ENCODE measurements at regions not wholly inside any gene's neighbourhood (a gene's known extent, or its start where the extent isn't known, plus 50 kb on each side); places are given as distances from the start of the nearest gene placed in this dataset.

GRCh38 chr14:62308891-62309290 lies 546.7 kb downstream of the SNAPC1 start:
- Mint-ChIP-seq H3K4me1 (peaks cover 5 to 6% of the 10 kb centered on the region in 2 experiments), H3K36me3 (ENCODE audit: insufficient read depth in 1 of 3, low read depth in 3 of 3) (no peaks in the 10 kb centered on the region), H3K27ac (no peak overlapping the region), H3K4me3 (no peak overlapping the region), H3K9me3 (no peaks in the 10 kb centered on the region), H3K27me3 (ENCODE audit: low read depth) (no peaks in the 10 kb centered on the region)
- peaks cover 3% of the 10 kb centered on the region; the same call in 1 of the 2 replicates for H3K4me1 ChIP-seq (ENCODE audit: insufficient read depth, low read length)
- no peak overlapping the region for H3T11ph ChIP-seq (ENCODE audit: low read length)
- no CpG with 5 or more reads among the region's 4 CpGs for WGBS (ENCODE audit: extremely low coverage, insufficient read length, low lambda C conversion rate)
- no peaks in the 10 kb centered on the region for H3K79me1 ChIP-seq (ENCODE audit: insufficient read depth, low read depth, low read length, poor library complexity, severe bottlenecking)
- H3K4me2 ChIP-seq (ENCODE audit: insufficient read depth, insufficient read length, low read length) = no peak overlapping the region
- no peak overlapping the region for H4K8ac ChIP-seq (replicated peaks; ENCODE audit: insufficient read length, low read depth, low read length)
- H3K14ac ChIP-seq (ENCODE audit: insufficient read depth, low read length) = no peak overlapping the region
- no peak for DNase-seq
- H3K9me3 ChIP-seq (ENCODE audit: control insufficient read depth, low read depth, low read length) = no peaks in the 10 kb centered on the region
- H3K23me2 ChIP-seq (ENCODE audit: insufficient read length, low read depth, low read length, poor library complexity, severe bottlenecking) = no peaks in the 10 kb centered on the region
- no peaks in the 10 kb centered on the region for H3K79me2 ChIP-seq (ENCODE audit: insufficient read depth, low read length)
- no peak overlapping the region for H3K27ac ChIP-seq (ENCODE audit: insufficient read length, low read depth, low read length)
- H3K23ac ChIP-seq (ENCODE audit: insufficient read length, low read depth, low read length) = no peak overlapping the region
- H4K91ac ChIP-seq (ENCODE audit: insufficient read length, low read depth, low read length) = no peak overlapping the region
- no peaks in the 10 kb centered on the region for H4K20me1 ChIP-seq (ENCODE audit: control insufficient read depth, insufficient read depth, insufficient read length)
- no peak overlapping the region for H3K56ac ChIP-seq (ENCODE audit: insufficient read length, low read depth, low read length)
- no peak overlapping the region for H2AFZ ChIP-seq (ENCODE audit: low read length)
- no peak overlapping the region for H2BK5ac ChIP-seq (ENCODE audit: insufficient read length, low read length)
- no peak overlapping the region for H2BK12ac ChIP-seq (ENCODE audit: insufficient read length, low read depth, low read length)
- no peak overlapping the region for H2BK120ac ChIP-seq (ENCODE audit: low read depth, low read length, poor library complexity, severe bottlenecking)
- no peak overlapping the region for H2BK20ac ChIP-seq (ENCODE audit: low read depth, low read length, poor library complexity, severe bottlenecking)
- no peak overlapping the region for H4K5ac ChIP-seq (ENCODE audit: insufficient read length, low read depth, low read length)
- TF ChIP-seq CTCF (conservative IDR thresholded peaks at IDR 0.05) = no peak
- no peak overlapping the region for H3K18ac ChIP-seq (ENCODE audit: insufficient read length, low read depth, low read length)
- no peak overlapping the region for H3K4ac ChIP-seq (ENCODE audit: low read depth, low read length)
- H2BK15ac ChIP-seq (ENCODE audit: low read depth, low read length) = no peak overlapping the region
- no peak overlapping the region for H2AK5ac ChIP-seq (ENCODE audit: insufficient read length, low read length)
- H3K9ac ChIP-seq (ENCODE audit: extremely low read depth, insufficient read length, low read length) = no peak overlapping the region
- no peaks in the 10 kb centered on the region for H3K27me3 ChIP-seq (ENCODE audit: insufficient read depth, low read length)

All from H9 (cell line).